Hematopoietic multipotent progenitor cell treated with erythropoietin and hydrocortisone succinate and interleukin-3 and kit ligand, for 6 days (in vitro differentiated cells): ENCODE measurements at regions not wholly inside any gene's neighbourhood (a gene's known extent, or its start where the extent isn't known, plus 50 kb on each side); places are given as distances from the start of the nearest gene placed in this dataset.

ENCODE experiments used
- DNase-seq: peaks from one replicate; pipeline ENCODE4 v3.0.0-alpha.2; 2015

- DNase-seq = no peak
Measured at GRCh38 chr12:92528586-92528985, 174.2 kb upstream of the PLEKHG7 start.

GRCh38 chr12:92528097-92528496 lies 174.7 kb upstream of the PLEKHG7 start:
- no peak for DNase-seq

DNA sequence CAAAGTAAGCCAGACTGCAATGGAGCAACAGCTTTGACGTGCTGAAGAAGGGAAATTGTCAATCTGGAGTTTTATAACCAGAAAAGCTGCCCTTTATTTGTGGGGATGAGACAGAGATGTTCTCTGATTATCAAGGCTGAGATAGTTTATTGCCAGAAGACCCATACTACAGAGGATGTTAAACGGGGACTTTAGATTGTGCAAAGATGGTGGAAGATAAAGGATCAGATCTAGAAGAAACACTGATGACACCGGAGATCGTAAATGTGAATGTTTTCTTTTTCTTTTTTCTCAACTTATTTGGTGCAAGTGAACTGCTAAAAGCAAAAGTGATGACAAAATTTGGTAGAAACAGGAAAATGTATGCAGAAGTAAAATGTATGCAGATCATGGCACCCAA lies 178.3 kb upstream of the PLEKHG7 start:
- DNase-seq = no peak

DNA sequence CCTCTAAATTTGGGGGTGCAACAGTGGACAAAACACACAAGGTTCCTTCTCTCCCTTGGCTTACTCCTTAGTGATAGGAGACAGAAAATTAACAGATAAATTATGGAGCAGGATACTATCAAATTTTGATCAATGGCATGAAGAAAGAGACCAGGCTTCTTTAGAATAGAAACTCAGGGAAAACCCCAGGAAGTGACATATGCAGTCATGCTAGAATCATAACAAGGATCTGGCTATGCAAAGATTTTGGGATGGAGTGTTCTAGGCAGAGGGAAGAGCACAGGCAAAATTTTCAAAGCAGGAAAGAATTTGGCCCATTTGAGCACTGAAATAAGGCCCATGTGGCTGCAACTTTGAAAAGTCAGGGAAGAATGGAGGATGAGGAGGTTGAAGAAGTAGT lies 182.3 kb upstream of the PLEKHG7 start:
- DNase-seq = no peak

GRCh38 chr12:92519284-92519683 lies 183.5 kb upstream of the PLEKHG7 start:
- DNase-seq = no peak

- DNase-seq = no peak
Measured at GRCh38 chr12:92518071-92518470, 184.7 kb upstream of the PLEKHG7 start.

DNA sequence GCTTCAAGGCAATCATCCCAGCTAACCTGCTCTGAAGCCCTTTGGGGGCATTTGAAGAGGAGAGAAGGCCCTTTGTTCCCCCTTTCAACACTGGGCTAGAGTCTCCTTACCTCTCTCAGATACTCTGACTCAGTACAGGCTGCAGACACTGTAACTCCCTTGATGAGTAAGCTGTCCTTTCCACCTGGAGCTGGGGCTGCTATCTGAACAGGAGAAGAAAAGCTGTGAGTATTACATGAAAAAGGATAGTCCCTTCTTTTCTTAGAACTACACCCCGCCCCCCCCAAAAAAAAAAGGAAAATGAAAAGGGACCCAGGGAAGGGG lies 186.6 kb upstream of the PLEKHG7 start:
- DNase-seq = no peak

DNA sequence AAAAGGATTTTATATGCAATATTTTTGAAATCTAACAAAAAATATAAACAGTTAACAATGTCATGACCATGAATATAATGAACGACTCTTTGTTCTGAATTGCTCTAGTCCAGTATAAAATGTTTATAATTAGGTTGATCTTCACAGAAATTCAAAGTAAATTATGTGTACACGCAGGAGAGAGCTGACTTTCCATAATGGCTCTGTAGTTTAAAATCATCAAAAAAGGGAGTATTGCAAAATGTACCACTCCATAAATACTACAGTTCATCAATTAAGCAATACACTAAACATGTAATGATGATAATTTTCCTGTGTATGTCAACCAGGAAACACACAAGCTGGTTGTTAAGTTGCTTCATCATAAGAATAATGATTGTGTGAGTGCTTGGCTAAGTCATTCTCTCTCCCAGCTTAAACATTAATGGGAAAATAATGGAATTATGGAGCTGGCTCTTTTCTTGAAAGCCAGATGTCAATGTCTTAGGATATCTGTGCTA lies 189.5 kb upstream of the PLEKHG7 start:
- no peak for DNase-seq

DNA sequence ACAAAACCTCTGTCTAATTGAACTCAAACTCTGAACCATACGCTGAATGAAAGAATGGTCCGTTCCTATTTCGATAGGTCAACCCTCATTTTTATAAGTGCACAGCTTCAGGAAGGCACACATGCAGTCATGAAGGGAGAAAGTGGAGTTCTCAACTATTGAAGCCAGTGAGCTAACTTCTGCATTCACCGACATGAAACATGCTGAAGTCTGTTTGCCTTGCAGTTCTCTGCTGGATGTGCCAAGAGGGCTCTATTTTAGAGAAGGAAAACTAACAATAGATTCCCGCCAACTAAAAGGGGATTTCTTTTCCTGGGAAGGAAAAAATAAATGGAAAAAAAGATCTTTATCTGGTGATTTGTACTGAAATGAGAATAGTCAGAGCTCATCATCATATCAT lies 191.0 kb upstream of the PLEKHG7 start:
- no peak for DNase-seq

DNA sequence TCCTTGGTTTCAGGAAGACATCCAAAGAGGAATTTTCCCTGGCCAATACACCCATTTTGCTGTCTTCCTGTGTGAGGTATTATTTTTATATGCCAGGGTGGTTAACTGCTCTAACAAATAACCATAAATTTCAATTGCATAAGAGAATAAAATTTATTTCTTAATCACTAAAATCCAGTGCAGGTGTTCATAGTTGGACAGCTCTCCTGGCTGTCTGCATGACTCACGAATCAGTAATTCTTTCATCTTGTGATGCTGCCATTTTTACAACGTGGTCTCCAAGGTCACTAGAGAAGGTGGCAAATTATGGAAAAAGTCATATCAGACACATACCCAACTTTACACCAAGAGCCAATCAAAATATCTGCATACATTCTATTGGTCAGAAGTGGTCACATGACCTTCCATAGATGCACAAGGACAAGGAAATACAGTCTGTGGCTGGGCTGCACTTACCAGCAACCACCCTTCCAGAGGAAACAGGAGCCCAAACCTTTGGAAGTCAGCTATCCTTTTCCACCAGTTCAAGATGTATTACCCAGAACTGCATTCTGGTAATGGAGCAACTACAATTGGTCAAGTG lies 193.5 kb upstream of the PLEKHG7 start:
- DNase-seq = no peak

DNA sequence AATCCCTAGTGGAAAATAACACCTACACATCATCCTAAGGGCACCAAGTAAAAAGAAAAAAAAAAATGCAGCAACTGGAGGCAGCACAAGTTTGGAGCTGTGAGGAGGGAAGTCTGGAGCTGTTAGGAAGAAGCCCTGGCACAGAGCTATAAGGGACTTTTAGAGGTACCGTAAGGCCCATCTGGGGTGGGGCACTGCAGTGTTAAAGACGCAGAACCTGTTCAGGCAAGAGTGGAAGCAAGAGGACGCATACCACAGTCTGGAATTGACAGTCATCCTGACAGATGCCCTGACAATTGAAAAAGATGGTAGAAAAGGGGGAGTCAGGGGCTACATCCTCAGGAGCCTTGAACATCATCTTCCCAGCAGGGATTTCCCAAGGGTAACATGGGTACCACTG lies 195.9 kb upstream of the PLEKHG7 start:
- DNase-seq = no peak

DNA sequence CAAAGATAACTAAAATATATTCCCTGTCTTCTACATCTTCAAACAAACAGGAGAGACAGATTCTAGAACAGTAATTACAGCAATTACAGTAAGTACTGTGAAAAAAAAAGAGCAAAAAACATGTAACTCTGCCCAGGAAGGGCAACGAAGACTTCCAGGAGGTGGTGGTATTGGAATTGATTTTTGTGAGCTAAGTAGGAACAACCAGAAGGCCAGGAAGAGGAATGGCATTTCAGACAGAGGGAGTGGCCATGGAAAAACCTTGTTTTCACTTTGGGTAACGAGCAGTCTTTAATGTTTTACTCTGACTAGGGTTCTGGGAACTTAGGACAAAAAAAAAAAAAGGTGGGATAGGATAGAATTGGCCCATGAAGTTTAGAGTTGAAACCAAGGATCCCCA lies 196.3 kb upstream of the PLEKHG7 start:
- no peak for DNase-seq

- peak; percentile 21 for DNase-seq
Measured at GRCh38 chr12:92505254-92506231, 197.2 kb upstream of the PLEKHG7 start.

DNA sequence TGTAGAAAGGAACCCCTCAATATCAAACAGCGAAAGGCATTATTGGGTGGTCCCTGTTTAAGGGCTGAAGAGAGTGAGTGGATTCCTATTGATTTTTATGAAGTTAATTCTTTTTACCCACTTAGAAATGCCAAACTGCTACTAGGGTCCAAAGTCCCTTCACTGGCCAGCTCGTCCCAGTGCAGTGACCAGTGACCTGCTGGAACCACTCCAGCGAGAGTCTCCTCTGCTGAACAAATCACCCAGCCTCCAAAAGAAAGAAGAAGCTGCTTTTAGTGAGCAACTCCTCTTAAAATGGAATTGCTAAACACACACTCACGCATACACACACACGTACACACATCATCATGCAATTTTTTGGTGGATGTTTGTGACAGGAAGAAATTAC lies 198.2 kb upstream of the PLEKHG7 start:
- no peak for DNase-seq

DNA sequence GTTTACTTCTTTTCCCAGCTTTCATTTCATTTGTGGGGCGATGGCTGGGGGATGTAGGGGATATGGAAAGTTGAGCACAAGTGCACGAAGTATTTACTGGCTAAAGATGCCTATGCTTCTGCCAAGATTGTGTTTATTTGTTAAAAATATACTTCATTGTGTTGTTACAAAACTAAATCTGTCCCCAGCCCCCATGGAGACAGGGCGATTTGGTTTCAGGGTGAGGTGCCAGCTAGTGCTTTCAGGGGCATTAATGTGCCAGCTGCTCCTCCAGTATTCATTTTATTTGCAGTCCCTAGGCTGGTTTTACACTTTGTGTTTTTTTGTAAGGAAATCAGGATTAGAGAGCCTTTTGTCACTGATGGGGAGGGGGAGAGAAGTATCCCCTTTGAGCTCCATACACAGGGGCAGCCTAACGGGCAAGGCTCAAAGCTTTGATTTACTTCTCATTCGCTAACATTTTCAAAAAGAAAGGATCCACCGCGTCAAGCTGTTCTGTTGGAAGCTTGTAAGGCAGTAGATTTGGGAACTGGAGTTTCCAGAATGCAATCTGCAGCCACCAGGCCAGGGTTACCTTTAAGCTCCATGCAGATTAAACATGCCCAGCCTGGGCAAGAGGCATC lies 198.7 kb upstream of the PLEKHG7 start:
- DNase-seq = no peak

- DNase-seq = no peak
Measured at GRCh38 chr12:92503029-92503931, 199.5 kb upstream of the PLEKHG7 start.

DNA sequence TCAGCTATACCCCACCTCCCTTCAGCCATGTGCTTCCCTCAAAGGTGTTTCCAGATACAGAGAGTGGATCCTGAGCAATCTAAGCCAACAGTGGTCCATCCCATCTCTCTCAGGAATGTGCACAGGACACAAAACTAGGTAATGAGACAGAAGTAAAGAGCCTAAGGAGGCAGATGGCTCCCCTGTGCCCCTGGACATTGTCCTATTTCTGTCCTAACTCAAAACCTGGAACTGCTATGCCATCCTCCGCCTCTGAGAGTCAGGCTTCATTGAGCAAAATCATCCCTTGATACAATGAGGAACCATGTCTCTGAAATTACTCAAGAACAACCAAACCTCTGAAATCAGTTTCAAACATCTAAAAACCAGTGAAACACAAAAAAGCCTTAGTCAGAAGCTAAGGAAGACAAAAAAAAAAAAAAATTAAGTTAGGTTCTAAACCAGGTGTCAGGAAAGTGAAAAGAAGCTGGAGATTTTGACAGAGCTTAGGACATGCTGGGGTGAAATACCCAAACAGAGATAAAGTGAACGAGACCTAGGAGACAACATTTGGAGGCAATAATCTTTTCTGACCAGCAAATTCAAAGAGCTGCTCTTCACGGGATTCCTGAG lies 200.3 kb upstream of the PLEKHG7 start:
- DNase-seq = peak; percentile 70

DNA sequence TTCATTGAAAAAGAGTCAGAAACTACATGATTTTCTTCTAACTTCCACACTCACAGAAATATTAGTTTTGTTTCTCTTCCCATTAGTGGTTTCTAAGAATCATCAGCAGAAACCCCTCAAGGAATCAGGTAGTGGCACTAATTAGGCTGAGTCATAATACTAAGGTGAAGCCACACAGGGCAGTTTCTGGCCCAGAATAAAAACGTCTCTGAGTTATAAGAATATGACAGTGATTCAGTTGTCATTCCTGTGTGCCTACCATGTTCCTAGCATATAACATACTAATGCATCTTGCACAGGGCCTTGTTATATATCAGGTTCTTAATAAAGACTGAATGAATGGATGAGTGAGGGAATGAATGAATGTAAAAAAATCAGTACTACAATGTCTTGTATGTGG lies 206.0 kb upstream of the PLEKHG7 start:
- no peak for DNase-seq

- DNase-seq = no peak
Measured at GRCh38 chr12:92495108-92495507, 207.7 kb upstream of the PLEKHG7 start.

DNA sequence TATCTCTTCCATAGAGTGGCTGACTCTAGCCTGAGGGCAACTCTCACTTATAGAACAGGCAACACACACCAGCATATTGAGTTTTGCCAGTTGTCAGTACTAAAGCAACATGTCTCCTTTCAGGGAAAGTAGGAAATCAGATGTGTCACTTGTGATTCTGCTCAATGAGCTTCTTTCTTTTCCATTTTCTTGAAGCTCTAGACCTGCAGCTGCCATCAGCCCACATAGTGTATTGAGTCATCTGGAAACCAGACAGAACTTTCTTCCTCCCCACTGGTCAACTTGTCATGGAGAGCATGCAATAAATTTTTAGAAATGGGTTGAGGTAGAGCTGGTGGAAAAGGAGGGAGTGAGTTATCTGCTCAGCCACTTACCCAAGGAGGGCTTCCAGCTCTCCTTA lies 209.0 kb upstream of the PLEKHG7 start:
- no peak for DNase-seq

DNA sequence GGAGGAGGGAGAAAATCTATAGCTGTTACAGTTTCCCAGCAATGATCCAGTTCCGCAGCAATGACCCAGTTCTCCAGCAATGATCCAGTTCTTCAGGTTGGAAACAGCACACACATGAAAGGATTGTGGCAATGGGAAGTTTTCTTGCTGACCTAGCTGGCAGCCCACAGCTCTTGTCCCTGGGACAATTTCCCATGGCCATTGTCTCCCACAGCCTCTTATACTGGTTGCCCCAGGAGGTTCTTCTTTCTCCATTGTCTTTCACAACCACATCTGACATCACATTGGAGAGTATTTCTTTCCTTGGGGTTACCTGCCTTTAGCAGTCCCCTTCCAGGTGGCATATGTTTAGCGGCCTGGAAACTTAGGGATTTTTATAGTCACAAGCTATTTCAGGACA lies 209.8 kb upstream of the PLEKHG7 start:
- no peak for DNase-seq

DNA sequence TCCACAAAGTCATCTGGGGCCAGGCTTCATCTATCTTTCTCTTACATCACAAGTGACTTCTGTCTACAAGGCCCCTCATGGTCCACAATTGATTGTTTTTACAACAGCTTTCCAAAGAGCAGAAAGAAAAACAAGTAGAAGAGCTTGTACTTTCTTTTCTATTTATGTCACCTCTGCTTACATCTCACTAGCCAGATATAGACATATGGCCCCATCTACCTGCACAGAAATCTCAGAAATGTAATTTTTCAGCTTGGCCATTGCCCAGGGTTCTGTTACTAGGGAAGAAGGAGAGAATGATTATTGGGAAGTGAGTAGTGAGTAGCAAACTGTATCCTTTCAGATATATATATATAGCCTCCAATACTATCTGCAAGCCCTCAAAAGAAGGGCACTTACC lies 210.5 kb upstream of the PLEKHG7 start:
- DNase-seq = no peak

DNA sequence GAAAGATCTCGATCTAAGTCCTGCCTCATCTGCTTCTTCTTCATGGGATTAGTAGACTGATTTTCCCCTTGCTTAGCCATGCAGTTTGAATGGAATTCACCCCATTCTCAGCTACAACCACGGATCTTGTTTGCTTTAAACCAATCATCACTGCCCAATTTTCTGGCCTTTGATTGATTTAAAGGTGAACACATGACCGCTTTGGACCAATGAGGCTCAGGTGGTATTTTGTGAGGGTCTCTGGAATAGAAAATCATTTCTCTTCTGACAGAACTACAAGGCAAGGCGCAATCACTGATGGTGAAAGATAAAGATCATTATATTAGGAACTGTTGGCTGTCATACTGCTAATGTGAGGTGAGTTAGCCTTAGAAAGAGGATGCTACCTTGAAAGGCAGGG lies 213.0 kb upstream of the PLEKHG7 start:
- DNase-seq = no peak
